Stomach (tissue), 4 donors: ENCODE measurements at regions not wholly inside any gene's neighbourhood (a gene's known extent, or its start where the extent isn't known, plus 50 kb on each side); places are given as distances from the start of the nearest gene placed in this dataset.

Source experiments
- CTCF ChIP-seq, 7 experiments: fragments of 450-650 bp in 4 of 7; fragments of 200-600 bp in 3 of 7; sonication (generic) in 3 of 7; IDR thresholded peaks; one replicate each; pipeline ENCODE4 v1.5.1; 2016 to 2019; ENCODE audit warnings: antibody characterized with exemption in 7 of 7, control low read depth in 2 of 7, mild to moderate bottlenecking in 1 of 7
- EP300 ChIP-seq: sonication (generic); formaldehyde crosslinking; IDR thresholded peaks from one replicate; pipeline ENCODE4 v1.6.1; 2017; ENCODE audit warnings: antibody characterized with exemption
- POLR2AphosphoS5 ChIP-seq, 3 donors: sonication (generic); formaldehyde crosslinking; IDR thresholded peaks; one replicate each; pipeline ENCODE4 v1.6.1; 2016; ENCODE audit warnings: antibody characterized with exemption in 3 of 3

- TF ChIP-seq CTCF (IDR thresholded peaks at IDR 0.05) (no peak), POLR2AphosphoS5 (IDR thresholded peaks at IDR 0.05) (no peak), EP300 (no peak)
Measured at GRCh38 chr4:120202222-120202621, 135.6 kb upstream of the MAD2L1 start.
